HepG2 (cell line): ENCODE measurements at regions not wholly inside any gene's neighbourhood (a gene's known extent, or its start where the extent isn't known, plus 50 kb on each side); places are given as distances from the start of the nearest gene placed in this dataset.

Experiments used
- ATAC-seq: fragments of 200-7000 bp; cut with Tn5 transposase; 3 replicates; pipeline ENCODE4 v1.9.1; 2020; ENCODE audit warnings: mild to moderate bottlenecking, moderate library complexity
- BruUV-seq: library from RNA; stranded (reverse); fragments of 400-500 nt; replicated peaks from 2 replicates; lab custom pipeline; 2021; lab: Mats Ljungman, UMichigan
- CTCF ChIA-PET: fragments of 300-600 bp; formaldehyde crosslinking; extraction: SDS; loops from one replicate; lab custom pipeline; 2021; ENCODE audit warnings: low total read pairs, inconsistent platforms, low intra/inter-chr PET ratio; lab: Yijun Ruan, JAX
- POLR2A ChIA-PET: fragments of 350-600 bp; sonication (Branson Sonifier 250); formaldehyde crosslinking; loops from one replicate; lab custom pipeline; 2020; ENCODE audit warnings: antibody characterized with exemption, inconsistent platforms; lab: Yijun Ruan, JAX
- DNase-seq: peaks from one replicate; pipeline ENCODE4 v3.0.0-alpha.2; 2015; ENCODE audit warnings: low spot score
- FAIRE-seq: peaks from 3 replicates; lab custom pipeline; 2011; peaks lifted over from hg19 to GRCh38; lab: Jason Lieb, UNC
- H2AFZ ChIP-seq: one replicate; pipeline ENCODE4 v1.6.1; 2011; ENCODE audit warnings: low read length, inconsistent platforms
- H3K27ac ChIP-seq: fragments of 300-600 bp; 3 replicates; pipeline ENCODE4 v1.8.0; 2011; ENCODE audit warnings: mixed run types, mild to moderate bottlenecking, mixed read lengths, low read length, inconsistent platforms; ENCODE audit not compliant: insufficient read depth; ENCODE audit errors: extremely low read length
- H3K27me3 ChIP-seq, 2 experiments: fragments of 200-600 bp in 1 of 2; 2 replicates in 1 of 2; 3 replicates in 1 of 2; pipeline versions ENCODE4 v1.6.0 to v1.8.0; 2011; ENCODE audit warnings: low read length in 2 of 2, mild to moderate bottlenecking in 2 of 2, moderate library complexity in 2 of 2, inconsistent platforms in 1 of 2; ENCODE audit not compliant: insufficient read depth in 2 of 2, control insufficient read depth in 1 of 2
- H3K36me3 ChIP-seq, 2 experiments: fragments of 200-600 bp in 1 of 2; replicated peaks in 1 of 2; 2 replicates in 1 of 2; 3 replicates in 1 of 2; pipeline versions ENCODE4 v1.5.1 to v1.8.0; 2011; ENCODE audit warnings: low read length in 2 of 2, inconsistent platforms in 1 of 2; ENCODE audit not compliant: insufficient read depth in 2 of 2, control insufficient read depth in 1 of 2
- H3K4me1 ChIP-seq: 2 replicates; pipeline ENCODE4 v1.5.1; 2012; ENCODE audit warnings: low read length, inconsistent platforms; ENCODE audit not compliant: insufficient read depth
- H3K4me2 ChIP-seq: 2 replicates; pipeline ENCODE4 v1.6.0; 2011; ENCODE audit warnings: low read depth, low read length, inconsistent platforms
- H3K4me3 ChIP-seq, 3 experiments: fragments of 200-600 bp in 1 of 3; sonication (generic), shearing (Covaris generic) in 1 of 3; replicated peaks in 1 of 3; 2 replicates each; pipeline ENCODE4 v1.5.1; 2011 to 2016; ENCODE audit warnings: low read length in 3 of 3, inconsistent platforms in 2 of 3, low read depth in 2 of 3, mild to moderate bottlenecking in 2 of 3, control low read depth in 1 of 3, mixed read lengths in 1 of 3; ENCODE audit not compliant: insufficient read depth in 1 of 3
- H3K79me2 ChIP-seq: one replicate; pipeline ENCODE4 v1.6.1; 2011; ENCODE audit warnings: low read length, inconsistent platforms; ENCODE audit not compliant: insufficient read depth
- H3K9ac ChIP-seq: 2 replicates; pipeline ENCODE4 v1.6.0; 2011; ENCODE audit warnings: mild to moderate bottlenecking, low read depth, low read length, inconsistent platforms; ENCODE audit not compliant: insufficient read depth
- H3K9me3 ChIP-seq: 2 replicates; pipeline ENCODE4 v1.5.1; 2012; ENCODE audit warnings: mild to moderate bottlenecking, low read length
- H4K20me1 ChIP-seq: 2 replicates; pipeline ENCODE4 v1.6.0; 2011; ENCODE audit warnings: inconsistent platforms, mild to moderate bottlenecking, low read length, moderate library complexity; ENCODE audit not compliant: insufficient read depth
- ARID3A ChIP-seq: IDR thresholded peaks from 2 replicates; pipeline ENCODE4 v1.6.1; 2012; ENCODE audit warnings: low read depth, low read length, improper control_type of control experiment
- BCLAF1 ChIP-seq: fragments of 450-650 bp; IDR thresholded peaks from 2 replicates; pipeline ENCODE4 v1.6.1; 2017; ENCODE audit warnings: mild to moderate bottlenecking
- HNRNPK ChIP-seq: fragments of 200-400 bp; formaldehyde crosslinking; IDR thresholded peaks from 2 replicates; pipeline ENCODE4 v1.6.1; 2018; ENCODE audit warnings: low read length, low read depth, moderate library complexity, mild to moderate bottlenecking; ENCODE audit not compliant: poor library complexity, severe bottlenecking
- PCBP1 ChIP-seq: fragments of 200-400 bp; formaldehyde crosslinking; IDR thresholded peaks from 2 replicates; pipeline ENCODE4 v1.6.1; 2017; ENCODE audit warnings: mild to moderate bottlenecking, low read depth, low read length, borderline replicate concordance
- PCBP2 ChIP-seq: fragments of 200-400 bp; formaldehyde crosslinking; optimal IDR thresholded peaks from 2 replicates; pipeline ENCODE3; 2018; ENCODE audit warnings: low read length, low read depth; ENCODE audit not compliant: poor library complexity, severe bottlenecking
- ZFP91 ChIP-seq: sonication (generic); formaldehyde crosslinking; IDR thresholded peaks from 2 replicates; pipeline ENCODE4 v1.9.0; 2022; ENCODE audit warnings: missing genetic modification reagents, mild to moderate bottlenecking, borderline replicate concordance
- ZNF580 ChIP-seq: IDR thresholded peaks from 2 replicates; pipeline ENCODE4 v1.6.1; 2016; ENCODE audit warnings: low read depth, borderline replicate concordance
- ZNF607 ChIP-seq: sonication (generic); formaldehyde crosslinking; IDR thresholded peaks from 2 replicates; pipeline ENCODE4 v1.5.1; 2020; ENCODE audit warnings: missing genetic modification reagents, mild to moderate bottlenecking, borderline replicate concordance
- WGBS: methylation state at CpG from one replicate; pipeline ENCODE4 v1.1.6; 2017; ENCODE audit warnings: low lambda C conversion rate; 5-methylcytosine and 5-hydroxymethylcytosine counted together
- in situ Hi-C: cut with HindIII; loops from 2 replicates; pipeline ENCODE4 v1.10.0; 2017; ENCODE audit warnings: low pct_unique_long_range_greater_than_20kb; ENCODE audit not compliant: extremely low pct_ligation_motif_present
- intact Hi-C: fragments of 100-400 bp; cut with micrococcal nuclease; formaldehyde crosslinking; loops from one replicate; pipeline ENCODE4 v1.10.0; 2022; ENCODE audit not compliant: unreplicated experiment

- FAIRE-seq = no peak
- no peaks in the 10 kb centered on the region for H3K27me3 ChIP-seq
- H3K4me1 ChIP-seq = no peaks in the 10 kb centered on the region
- no peak overlapping the region for H3K27ac ChIP-seq
- no peak overlapping the region for H3K4me3 ChIP-seq
- CTCF ChIA-PET = no interaction called here
- intact Hi-C loops (no loop called here), in situ Hi-C loops (no loop called here)
- WGBS = 34% methylated on average over 4 of the region's 4 CpGs
- no peaks in the 10 kb centered on the region for H3K9me3 ChIP-seq
- no peaks in the 10 kb centered on the region for H4K20me1 ChIP-seq
- POLR2A ChIA-PET = no interaction called here
- H3K4me2 ChIP-seq = no peak overlapping the region
- TF ChIP-seq HNRNPK = peak; percentile 88
- peak; percentile 72 for TF ChIP-seq PCBP2
- TF ChIP-seq ZNF580 = no peak
- no peak for TF ChIP-seq ZNF607 (CRISPR knock-in tag)
- TF ChIP-seq ZFP91 (CRISPR knock-in tag) = no peak
- no peak for TF ChIP-seq ARID3A
- TF ChIP-seq BCLAF1 = no peak
- TF ChIP-seq PCBP1 = peak; percentile 91; the same call in 1 of the 2 replicates
- no peak for ATAC-seq
- no peak for DNase-seq
- BruUV-seq = no TSS peak
- no peak overlapping the region for H2AFZ ChIP-seq
- no peaks in the 10 kb centered on the region for H3K36me3 ChIP-seq
- H3K9ac ChIP-seq = no peak overlapping the region
- no peaks in the 10 kb centered on the region for H3K79me2 ChIP-seq
These were observed 406.7 kb upstream of the DDX18 start for GRCh38 chr2:117407746-117408145.
